ENCODE measurements at regions not wholly inside any gene's neighbourhood (a gene's known extent, or its start where the extent isn't known, plus 50 kb on each side); places are given as distances from the start of the nearest gene placed in this dataset.
"Not testable (repeated sequence)": the region's sequence is repeated elsewhere in the genome, so short reads cannot be mapped to it uniquely, and the experiment has no call there.

DNA sequence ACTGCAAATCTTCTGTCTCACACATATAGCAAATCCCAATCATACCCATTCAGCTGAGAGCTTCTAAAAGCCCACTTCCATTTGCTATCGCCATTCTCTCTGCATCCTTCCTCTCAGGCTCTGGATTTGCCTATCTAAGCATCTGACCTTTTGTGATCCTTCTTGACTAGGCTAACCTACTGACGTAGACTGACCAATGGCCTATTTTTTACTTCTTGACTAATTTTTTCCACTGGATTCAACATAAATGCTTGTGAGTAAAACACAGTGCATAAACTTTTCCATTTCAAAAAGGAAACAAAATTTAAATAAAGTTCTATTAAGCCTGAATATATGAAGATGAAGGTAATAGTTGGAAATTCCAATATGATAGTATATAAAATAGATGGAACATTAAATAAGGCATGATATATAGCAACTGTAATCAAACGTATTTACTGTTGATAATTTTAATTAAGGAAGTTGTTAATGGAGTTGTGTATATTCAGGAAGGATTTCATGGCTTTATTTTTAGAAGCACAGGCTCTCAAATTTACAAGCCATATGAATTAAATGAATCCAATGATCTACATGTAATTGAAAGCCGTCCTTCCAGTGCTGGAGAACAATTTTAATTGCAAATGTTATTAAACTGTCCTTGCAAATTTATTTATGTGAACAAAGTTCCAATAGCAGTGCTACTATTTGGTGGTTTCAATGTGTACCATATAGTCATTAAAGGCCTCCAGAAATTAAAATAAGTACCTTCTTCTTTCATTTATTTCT lies 918.4 kb downstream of the SORCS3 start:
- Histone ChIP-seq H3K9me3 (ENCODE audit: low read depth, low read length) (no peaks in the 10 kb centered on the region), H3K36me3 (ENCODE audit: insufficient read depth, low read length) (no peaks in the 10 kb centered on the region), H3K4me2 (ENCODE audit: insufficient read depth, low read length) (no peak overlapping the region), H3K4me1 (ENCODE audit: insufficient read depth, low read length) (no peaks in the 10 kb centered on the region), H3K27ac (ENCODE audit: low read depth, low read length) (no peak overlapping the region), H3K4me3 (ENCODE audit: insufficient read depth, low read length) (no peak overlapping the region), H4K20me1 (ENCODE audit: insufficient read depth, low read length) (no peaks in the 10 kb centered on the region), H2AFZ (ENCODE audit: low read length) (no peak overlapping the region), H3K79me2 (ENCODE audit: insufficient read depth, low read length) (no peaks in the 10 kb centered on the region), H3K27me3 (ENCODE audit: insufficient read depth, low read length) (no peaks in the 10 kb centered on the region)
- DNase-seq (ENCODE audit: insufficient read length, low spot score, missing footprints) = no peak
- TF ChIP-seq, protein P1, sequence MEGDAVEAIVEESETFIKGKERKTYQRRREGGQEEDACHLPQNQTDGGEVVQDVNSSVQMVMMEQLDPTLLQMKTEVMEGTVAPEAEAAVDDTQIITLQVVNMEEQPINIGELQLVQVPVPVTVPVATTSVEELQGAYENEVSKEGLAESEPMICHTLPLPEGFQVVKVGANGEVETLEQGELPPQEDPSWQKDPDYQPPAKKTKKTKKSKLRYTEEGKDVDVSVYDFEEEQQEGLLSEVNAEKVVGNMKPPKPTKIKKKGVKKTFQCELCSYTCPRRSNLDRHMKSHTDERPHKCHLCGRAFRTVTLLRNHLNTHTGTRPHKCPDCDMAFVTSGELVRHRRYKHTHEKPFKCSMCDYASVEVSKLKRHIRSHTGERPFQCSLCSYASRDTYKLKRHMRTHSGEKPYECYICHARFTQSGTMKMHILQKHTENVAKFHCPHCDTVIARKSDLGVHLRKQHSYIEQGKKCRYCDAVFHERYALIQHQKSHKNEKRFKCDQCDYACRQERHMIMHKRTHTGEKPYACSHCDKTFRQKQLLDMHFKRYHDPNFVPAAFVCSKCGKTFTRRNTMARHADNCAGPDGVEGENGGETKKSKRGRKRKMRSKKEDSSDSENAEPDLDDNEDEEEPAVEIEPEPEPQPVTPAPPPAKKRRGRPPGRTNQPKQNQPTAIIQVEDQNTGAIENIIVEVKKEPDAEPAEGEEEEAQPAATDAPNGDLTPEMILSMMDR (IDR thresholded peaks at IDR 0.05; ENCODE audit: extremely low read depth, low read depth, low read length) = no peak

DNA sequence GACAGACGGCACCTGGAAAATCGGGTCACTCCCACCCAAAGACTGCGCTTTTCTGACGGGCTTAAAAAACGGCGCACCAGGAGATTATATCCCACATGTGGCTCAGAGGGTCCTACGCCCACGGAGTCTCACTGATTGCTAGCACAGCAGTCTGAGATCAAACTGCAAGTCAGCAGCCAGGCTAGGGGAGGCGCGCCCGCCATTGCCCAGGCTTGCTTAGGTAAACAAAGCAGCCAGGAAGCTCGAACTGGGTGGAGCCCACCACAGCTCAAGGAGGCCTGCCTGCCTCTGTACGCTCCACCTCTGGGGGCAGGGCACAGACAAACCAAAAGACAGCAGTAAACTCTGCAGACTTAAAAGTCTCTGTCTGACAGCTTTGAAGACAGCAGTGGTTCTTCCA lies 909.4 kb downstream of the SORCS3 start:
- H3K27me3 ChIP-seq (ENCODE audit: insufficient read depth, low read length); H3K9me3 ChIP-seq (ENCODE audit: low read depth, low read length); H2AFZ ChIP-seq (ENCODE audit: low read length); H3K27ac ChIP-seq (ENCODE audit: low read depth, low read length); H3K79me2 ChIP-seq (ENCODE audit: insufficient read depth, low read length); H4K20me1 ChIP-seq (ENCODE audit: insufficient read depth, low read length); H3K36me3 ChIP-seq (ENCODE audit: insufficient read depth, low read length); H3K4me2 ChIP-seq (ENCODE audit: insufficient read depth, low read length); DNase-seq (ENCODE audit: insufficient read length, low spot score, missing footprints); H3K4me1 ChIP-seq (ENCODE audit: insufficient read depth, low read length); H3K4me3 ChIP-seq (ENCODE audit: insufficient read depth, low read length): not testable (repeated sequence)

DNA sequence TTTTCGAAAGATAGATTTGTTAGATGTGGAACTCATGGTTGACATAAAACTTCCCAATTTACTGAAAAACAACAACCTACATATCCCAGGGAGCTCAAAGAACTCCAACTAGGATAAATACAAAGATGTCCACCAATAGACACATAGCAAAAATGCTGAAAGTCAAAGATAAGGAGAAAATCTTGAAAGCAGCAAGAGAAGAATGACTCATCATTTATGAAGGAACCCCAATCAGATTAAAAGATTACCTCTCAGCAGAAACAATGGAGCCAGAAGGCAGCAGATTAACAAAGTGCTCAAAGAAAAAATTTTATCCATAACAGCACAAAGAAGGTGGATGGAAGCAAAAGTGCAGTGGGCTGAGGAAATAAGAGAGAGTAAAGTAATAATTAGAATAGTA lies 908.6 kb downstream of the SORCS3 start:
- H3K79me2 ChIP-seq (ENCODE audit: insufficient read depth, low read length) = no peaks in the 10 kb centered on the region
- no peaks in the 10 kb centered on the region for H3K36me3 ChIP-seq (ENCODE audit: insufficient read depth, low read length)
- no peak overlapping the region for H3K4me2 ChIP-seq (ENCODE audit: insufficient read depth, low read length)
- H3K27me3 ChIP-seq (ENCODE audit: insufficient read depth, low read length) = no peaks in the 10 kb centered on the region
- TF ChIP-seq, protein P1 (IDR thresholded peaks at IDR 0.05; ENCODE audit: extremely low read depth, low read depth, low read length) = no peak
- no peak overlapping the region for H3K27ac ChIP-seq (ENCODE audit: low read depth, low read length)
- no peaks in the 10 kb centered on the region for H4K20me1 ChIP-seq (ENCODE audit: insufficient read depth, low read length)
- H3K4me3 ChIP-seq (ENCODE audit: insufficient read depth, low read length) = no peak overlapping the region
- no peak overlapping the region for H2AFZ ChIP-seq (ENCODE audit: low read length)
- H3K9me3 ChIP-seq (ENCODE audit: low read depth, low read length) = no peaks in the 10 kb centered on the region
- no peak for DNase-seq (ENCODE audit: insufficient read length, low spot score, missing footprints)
- H3K4me1 ChIP-seq (ENCODE audit: insufficient read depth, low read length) = no peaks in the 10 kb centered on the region

DNA sequence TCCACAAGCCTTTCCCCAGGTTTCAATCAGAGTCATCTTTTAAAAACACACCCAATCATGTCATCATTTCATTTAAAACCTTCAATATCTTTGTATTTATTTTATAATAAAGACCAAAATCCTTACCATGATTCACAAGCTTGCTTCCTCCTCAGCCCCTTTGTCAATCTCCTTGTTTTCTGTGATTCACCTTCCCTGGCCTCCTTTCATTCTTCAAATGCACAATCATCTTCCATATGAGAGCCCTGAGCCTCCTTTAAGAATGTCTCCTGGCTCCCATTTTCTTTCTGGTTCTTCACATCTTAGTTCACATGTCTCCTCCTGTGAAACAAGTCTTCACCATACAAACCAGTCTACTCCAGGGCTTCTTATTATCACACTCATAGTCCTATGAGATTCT lies 904.0 kb downstream of the SORCS3 start:
- no peak overlapping the region for H2AFZ ChIP-seq (ENCODE audit: low read length)
- TF ChIP-seq, protein P1 (IDR thresholded peaks at IDR 0.05; ENCODE audit: extremely low read depth, low read depth, low read length) = no peak

More for the DNA sequence above, 904.0 kb downstream of the SORCS3 start:
- Histone ChIP-seq H3K4me3 (ENCODE audit: insufficient read depth, low read length) (no peak overlapping the region), H3K36me3 (ENCODE audit: insufficient read depth, low read length) (no peaks in the 10 kb centered on the region), H3K27me3 (ENCODE audit: insufficient read depth, low read length) (no peaks in the 10 kb centered on the region), H3K79me2 (ENCODE audit: insufficient read depth, low read length) (no peaks in the 10 kb centered on the region), H3K4me1 (ENCODE audit: insufficient read depth, low read length) (no peaks in the 10 kb centered on the region), H3K4me2 (ENCODE audit: insufficient read depth, low read length) (no peak overlapping the region), H3K9me3 (ENCODE audit: low read depth, low read length) (peaks cover 2% of the 10 kb centered on the region), H3K27ac (ENCODE audit: low read depth, low read length) (no peak overlapping the region), H4K20me1 (ENCODE audit: insufficient read depth, low read length) (no peaks in the 10 kb centered on the region)
- DNase-seq (ENCODE audit: insufficient read length, low spot score, missing footprints) = no peak
